Tibial nerve (tissue), 4 donors: ENCODE measurements at regions not wholly inside any gene's neighbourhood (a gene's known extent, or its start where the extent isn't known, plus 50 kb on each side); places are given as distances from the start of the nearest gene placed in this dataset.

Experiments
- DNase-seq, 2 donors: peaks; one replicate each; pipeline ENCODE4 v3.0.0-alpha.2; 2019; ENCODE audit warnings: low spot score in 2 of 2
- H3K27ac ChIP-seq, 4 donors: fragments of 200-600 bp; sonication (generic) in 3 of 4; one replicate each; pipeline ENCODE4 v1.5.1; 2017 to 2019; ENCODE audit warnings: mild to moderate bottlenecking in 1 of 4
- H3K27me3 ChIP-seq, 2 donors: fragments of 200-600 bp; sonication (generic) in 1 of 2; one replicate each; pipeline versions ENCODE4 v1.5.1 to v1.6.0; 2017 to 2019
- H3K36me3 ChIP-seq, 3 donors: fragments of 200-600 bp; sonication (generic); one replicate each; pipeline ENCODE4 v1.5.1; 2018 to 2019
- H3K4me1 ChIP-seq, 4 donors: fragments of 200-600 bp; sonication (generic) in 3 of 4; one replicate each; pipeline ENCODE4 v1.5.1; 2017 to 2019
- H3K4me3 ChIP-seq, 4 donors: fragments of 200-600 bp; sonication (generic) in 3 of 4; one replicate each; pipeline ENCODE4 v1.5.1; 2017 to 2019; ENCODE audit warnings: mild to moderate bottlenecking in 1 of 4, moderate library complexity in 1 of 4
- H3K9me3 ChIP-seq, 4 donors: fragments of 200-600 bp; sonication (generic) in 3 of 4; one replicate each; pipeline ENCODE4 v1.5.1; 2017 to 2019
- EP300 ChIP-seq, 2 donors: sonication (generic); formaldehyde crosslinking; IDR thresholded peaks; one replicate each; pipeline ENCODE4 v1.6.1; 2017; ENCODE audit warnings: antibody characterized with exemption in 2 of 2, mild to moderate bottlenecking in 1 of 2
- POLR2A ChIP-seq, 2 donors: fragments of 450-650 bp; IDR thresholded peaks; one replicate each; pipeline ENCODE4 v1.6.1; 2017; ENCODE audit warnings: antibody characterized with exemption in 2 of 2, mild to moderate bottlenecking in 2 of 2, moderate library complexity in 2 of 2
- WGBS, 2 donors: methylation state at CpG; one replicate each; pipeline ENCODE4 v1.1.5; 2018; 5-methylcytosine and 5-hydroxymethylcytosine counted together
- TF ChIP-seq, protein P1 (sequence below), 5 experiments: fragments of 200-600 bp in 3 of 5; fragments of 450-650 bp in 2 of 5; sonication (generic) in 3 of 5; IDR thresholded peaks; one replicate each; pipeline ENCODE4 v1.5.1; 2016 to 2019; ENCODE audit warnings: antibody characterized with exemption in 5 of 5, mild to moderate bottlenecking in 3 of 5, moderate library complexity in 2 of 5

- Histone ChIP-seq H3K9me3 (peaks cover 0 to 4% (median 0%) of the 10 kb centered on the region in 4 donors), H3K4me3 (no peak overlapping the region), H3K27me3 (no peaks in the 10 kb centered on the region), H3K27ac (no peak overlapping the region), H3K4me1 (no peaks in the 10 kb centered on the region), H3K36me3 (no peaks in the 10 kb centered on the region)
- 60 to 71% methylated on average over 3 of the region's 3 CpGs for WGBS, 2 donors
- TF ChIP-seq, protein P1, sequence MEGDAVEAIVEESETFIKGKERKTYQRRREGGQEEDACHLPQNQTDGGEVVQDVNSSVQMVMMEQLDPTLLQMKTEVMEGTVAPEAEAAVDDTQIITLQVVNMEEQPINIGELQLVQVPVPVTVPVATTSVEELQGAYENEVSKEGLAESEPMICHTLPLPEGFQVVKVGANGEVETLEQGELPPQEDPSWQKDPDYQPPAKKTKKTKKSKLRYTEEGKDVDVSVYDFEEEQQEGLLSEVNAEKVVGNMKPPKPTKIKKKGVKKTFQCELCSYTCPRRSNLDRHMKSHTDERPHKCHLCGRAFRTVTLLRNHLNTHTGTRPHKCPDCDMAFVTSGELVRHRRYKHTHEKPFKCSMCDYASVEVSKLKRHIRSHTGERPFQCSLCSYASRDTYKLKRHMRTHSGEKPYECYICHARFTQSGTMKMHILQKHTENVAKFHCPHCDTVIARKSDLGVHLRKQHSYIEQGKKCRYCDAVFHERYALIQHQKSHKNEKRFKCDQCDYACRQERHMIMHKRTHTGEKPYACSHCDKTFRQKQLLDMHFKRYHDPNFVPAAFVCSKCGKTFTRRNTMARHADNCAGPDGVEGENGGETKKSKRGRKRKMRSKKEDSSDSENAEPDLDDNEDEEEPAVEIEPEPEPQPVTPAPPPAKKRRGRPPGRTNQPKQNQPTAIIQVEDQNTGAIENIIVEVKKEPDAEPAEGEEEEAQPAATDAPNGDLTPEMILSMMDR (IDR thresholded peaks at IDR 0.05): no peak
- no peak for TF ChIP-seq POLR2A (IDR thresholded peaks at IDR 0.05)
- TF ChIP-seq EP300 (IDR thresholded peaks at IDR 0.05): no peak
- no peak for DNase-seq
Observed at GRCh38 chr18:27564066-27564465, 379.0 kb upstream of the CHST9 start.

GRCh38 chr18:27558388-27559155 lies 373.5 kb upstream of the CHST9 start:
- peaks cover 0 to 7% (median 0%) of the 10 kb centered on the region in 4 donors for H3K9me3 ChIP-seq
- no peak for TF ChIP-seq POLR2A (IDR thresholded peaks at IDR 0.05)
- TF ChIP-seq, protein P1 (IDR thresholded peaks at IDR 0.05): no peak
- TF ChIP-seq EP300 (IDR thresholded peaks at IDR 0.05): no peak
- no peak for DNase-seq
- H3K36me3 ChIP-seq: no peaks in the 10 kb centered on the region
- H3K4me3 ChIP-seq: no peak overlapping the region
- no peaks in the 10 kb centered on the region for H3K4me1 ChIP-seq
- H3K27me3 ChIP-seq: no peaks in the 10 kb centered on the region
- no peak overlapping the region for H3K27ac ChIP-seq
- 61 to 66% methylated on average over 4 of the region's 4 CpGs for WGBS, 2 donors

DNA sequence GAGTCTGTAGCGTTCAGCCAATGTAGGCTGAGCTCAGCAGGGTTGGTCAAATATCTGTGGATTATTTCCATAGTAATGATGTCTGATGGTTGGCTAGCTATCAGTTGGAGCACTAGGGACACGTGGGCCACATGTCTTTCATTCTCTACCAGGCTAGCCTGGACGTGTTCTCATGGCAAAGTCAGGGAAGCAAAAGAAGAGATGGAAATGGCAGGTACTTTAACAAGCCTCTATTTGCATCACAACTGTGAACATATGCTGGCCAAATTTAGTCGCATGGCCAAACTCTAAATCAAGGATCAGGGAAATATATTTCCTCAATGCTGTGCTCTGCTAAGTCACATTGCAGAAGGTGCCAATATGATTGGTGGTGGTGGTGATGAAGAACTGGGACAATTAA lies 371.6 kb upstream of the CHST9 start:
- TF ChIP-seq, protein P1 (IDR thresholded peaks at IDR 0.05): no peak
- TF ChIP-seq EP300 (IDR thresholded peaks at IDR 0.05) (no peak), POLR2A (IDR thresholded peaks at IDR 0.05) (no peak)
- H3K9me3 ChIP-seq: peaks cover 0 to 7% (median 0%) of the 10 kb centered on the region in 4 donors
- H3K4me1 ChIP-seq: no peaks in the 10 kb centered on the region
- H3K36me3 ChIP-seq: no peaks in the 10 kb centered on the region
- H3K27ac ChIP-seq: no peak overlapping the region
- H3K4me3 ChIP-seq: no peak overlapping the region
- 83 to 87% methylated on average over 4 of the region's 4 CpGs for WGBS, 2 donors
- H3K27me3 ChIP-seq: no peaks in the 10 kb centered on the region
- no peak for DNase-seq

DNA sequence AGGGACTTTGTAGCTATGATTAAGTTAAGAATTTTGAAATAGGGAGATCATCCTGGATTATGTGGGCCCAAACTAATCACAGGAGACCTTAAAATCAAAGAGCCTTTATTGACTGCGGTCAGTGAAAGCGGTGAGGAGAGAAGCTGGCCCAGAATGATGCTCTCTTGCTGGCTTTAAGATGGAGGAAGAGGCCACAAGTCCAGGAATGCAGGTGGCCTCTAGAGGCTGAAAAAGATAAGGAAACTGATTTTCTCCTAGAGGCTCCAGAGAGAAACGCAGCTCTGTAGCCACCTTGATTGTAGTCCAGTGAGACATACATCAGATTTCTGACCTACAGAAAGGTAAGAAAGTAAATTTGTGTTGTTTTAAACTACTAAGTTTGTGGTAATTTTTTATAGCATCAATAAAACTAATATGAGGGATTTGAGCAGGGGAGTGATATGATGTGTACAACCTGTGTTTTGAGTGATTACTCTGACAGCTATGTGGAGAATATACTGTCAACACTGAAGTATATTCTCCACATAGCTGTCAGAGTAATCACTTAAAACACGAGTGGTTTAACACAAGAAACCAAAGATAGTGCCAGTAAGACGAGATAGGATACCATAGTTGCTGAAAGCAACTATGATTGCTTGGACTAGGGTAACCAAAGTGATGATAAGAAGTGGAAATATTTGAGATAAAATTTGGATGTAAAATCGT lies 364.4 kb upstream of the CHST9 start:
- WGBS, 2 donors: 88 to 90% methylated on average over 6 of the region's 6 CpGs

More for the DNA sequence above, 364.4 kb upstream of the CHST9 start:
- no peaks in the 10 kb centered on the region for H3K4me1 ChIP-seq
- H3K36me3 ChIP-seq: no peaks in the 10 kb centered on the region
- H3K4me3 ChIP-seq: no peak overlapping the region
- H3K27ac ChIP-seq: no peak overlapping the region
- no peak for DNase-seq
- H3K9me3 ChIP-seq: no peaks in the 10 kb centered on the region
- TF ChIP-seq POLR2A (IDR thresholded peaks at IDR 0.05) (no peak), EP300 (IDR thresholded peaks at IDR 0.05) (no peak)
- TF ChIP-seq, protein P1 (IDR thresholded peaks at IDR 0.05): no peak
- H3K27me3 ChIP-seq: no peaks in the 10 kb centered on the region
